ENCODE measurements at regions not wholly inside any gene's neighbourhood (a gene's known extent, or its start where the extent isn't known, plus 50 kb on each side); places are given as distances from the start of the nearest gene placed in this dataset.

DNA sequence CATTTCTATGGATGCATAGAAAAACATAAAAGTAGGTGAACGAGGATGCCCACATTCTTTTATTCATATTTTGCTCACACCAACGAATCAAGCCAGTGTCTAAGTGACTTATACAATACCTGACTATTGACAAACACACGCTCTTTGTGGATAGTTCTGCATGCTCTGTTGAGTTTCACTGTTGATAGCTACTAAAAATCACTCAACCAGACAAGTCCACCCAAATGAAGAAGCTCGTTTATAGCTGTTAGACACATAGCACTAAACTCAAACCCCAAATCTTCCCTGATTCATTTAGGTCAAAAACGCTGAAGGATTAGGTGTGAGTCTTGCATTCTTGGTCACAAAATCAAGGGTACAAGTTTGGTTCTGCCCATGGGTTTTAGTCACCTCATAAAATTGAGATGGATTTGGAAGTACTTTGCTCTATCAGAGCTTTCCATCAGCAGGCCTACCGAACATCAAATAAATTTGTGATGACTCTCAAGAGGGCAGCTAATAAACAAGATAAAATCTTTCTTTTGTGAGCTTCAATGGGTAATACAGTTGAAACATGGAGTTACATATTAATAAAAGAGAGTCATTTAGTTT, 92.7 kb upstream of the ETAA1 start:
- TF ChIP-seq, protein P1, sequence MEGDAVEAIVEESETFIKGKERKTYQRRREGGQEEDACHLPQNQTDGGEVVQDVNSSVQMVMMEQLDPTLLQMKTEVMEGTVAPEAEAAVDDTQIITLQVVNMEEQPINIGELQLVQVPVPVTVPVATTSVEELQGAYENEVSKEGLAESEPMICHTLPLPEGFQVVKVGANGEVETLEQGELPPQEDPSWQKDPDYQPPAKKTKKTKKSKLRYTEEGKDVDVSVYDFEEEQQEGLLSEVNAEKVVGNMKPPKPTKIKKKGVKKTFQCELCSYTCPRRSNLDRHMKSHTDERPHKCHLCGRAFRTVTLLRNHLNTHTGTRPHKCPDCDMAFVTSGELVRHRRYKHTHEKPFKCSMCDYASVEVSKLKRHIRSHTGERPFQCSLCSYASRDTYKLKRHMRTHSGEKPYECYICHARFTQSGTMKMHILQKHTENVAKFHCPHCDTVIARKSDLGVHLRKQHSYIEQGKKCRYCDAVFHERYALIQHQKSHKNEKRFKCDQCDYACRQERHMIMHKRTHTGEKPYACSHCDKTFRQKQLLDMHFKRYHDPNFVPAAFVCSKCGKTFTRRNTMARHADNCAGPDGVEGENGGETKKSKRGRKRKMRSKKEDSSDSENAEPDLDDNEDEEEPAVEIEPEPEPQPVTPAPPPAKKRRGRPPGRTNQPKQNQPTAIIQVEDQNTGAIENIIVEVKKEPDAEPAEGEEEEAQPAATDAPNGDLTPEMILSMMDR (IDR thresholded peaks at IDR 0.05) = no peak
- no peak for TF ChIP-seq EZH2 (IDR thresholded peaks at IDR 0.05; ENCODE audit: borderline replicate concordance, insufficient read depth, low read depth, low read length, poor library complexity, severe bottlenecking)
